GM18870 (cell line): ENCODE measurements at regions not wholly inside any gene's neighbourhood (a gene's known extent, or its start where the extent isn't known, plus 50 kb on each side); places are given as distances from the start of the nearest gene placed in this dataset.
"Not testable (repeated sequence)": the region's sequence is repeated elsewhere in the genome, so short reads cannot be mapped to it uniquely, and the experiment has no call there.

Experiments
- ATAC-seq: cut with Tn5 transposase; IDR thresholded peaks from one replicate; pipeline ENCODE4 v1.9.1; 2021; ENCODE audit warnings: moderate library complexity; ENCODE audit not compliant: unreplicated experiment

DNA sequence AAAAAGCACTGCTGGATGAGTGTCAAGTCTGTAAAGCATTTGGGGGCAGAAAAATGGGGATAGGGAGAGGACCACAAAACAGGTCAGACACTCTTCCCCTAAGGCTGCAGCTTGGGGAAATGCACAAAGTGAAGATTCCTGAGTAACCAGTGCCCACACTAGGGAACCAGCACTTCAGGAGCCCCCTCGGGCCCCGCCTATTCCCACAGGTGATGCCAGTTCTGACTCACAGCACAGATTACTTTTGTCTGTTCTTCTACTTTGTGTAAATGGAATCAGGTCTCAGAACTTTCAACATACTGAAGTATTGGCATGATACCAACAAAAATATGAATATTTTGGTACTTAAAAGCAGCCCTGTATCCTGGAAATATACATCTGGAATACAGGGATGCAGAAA is 112.5 kb downstream of the ADRA2C start:
- ATAC-seq: no peak

DNA sequence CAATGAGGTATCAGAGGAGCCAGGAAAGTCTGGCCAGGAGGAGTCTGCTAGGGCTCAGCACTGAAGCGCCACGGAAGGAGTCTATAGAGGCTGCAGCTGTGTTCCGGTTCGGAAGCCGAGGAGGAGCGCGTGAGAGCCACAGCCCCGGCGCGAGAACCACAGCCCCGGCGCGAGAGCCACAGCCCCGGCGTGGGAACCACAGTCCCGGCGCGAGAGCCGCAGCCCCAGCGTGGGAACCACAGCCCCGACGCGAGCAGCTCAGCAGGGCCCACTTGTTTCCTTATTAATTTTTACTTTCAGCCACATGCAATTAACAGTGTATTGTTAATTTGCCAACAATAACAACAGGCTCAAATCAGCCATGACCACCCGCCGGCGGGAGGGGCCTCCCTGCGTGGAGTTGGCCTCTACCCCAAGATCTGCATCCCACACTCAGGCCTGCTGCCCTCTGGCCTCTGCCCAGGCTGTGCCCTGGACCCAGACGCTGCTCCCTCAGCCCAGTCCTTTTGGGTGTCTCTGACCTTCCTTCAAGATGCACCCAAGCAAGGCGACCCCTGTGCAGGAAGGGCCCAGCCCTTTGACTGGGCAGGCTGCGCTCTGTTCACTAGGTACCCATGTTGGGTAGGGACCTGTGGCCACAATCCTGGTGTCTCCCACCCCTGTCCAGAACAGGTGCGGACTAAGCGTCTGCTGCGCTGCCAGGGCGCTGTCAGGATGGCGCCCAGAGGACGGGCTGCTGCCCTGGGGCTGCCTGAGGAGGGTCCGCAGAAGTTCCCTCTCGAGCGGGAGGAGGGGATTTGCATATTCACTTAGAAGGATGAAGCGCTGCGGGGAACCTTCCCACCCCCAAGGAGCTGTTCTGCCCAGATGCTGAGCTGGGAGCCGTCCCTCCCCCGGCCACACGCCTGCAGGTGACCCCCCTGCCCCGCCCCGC is 113.8 kb downstream of the ADRA2C start:
- no peak for ATAC-seq

DNA sequence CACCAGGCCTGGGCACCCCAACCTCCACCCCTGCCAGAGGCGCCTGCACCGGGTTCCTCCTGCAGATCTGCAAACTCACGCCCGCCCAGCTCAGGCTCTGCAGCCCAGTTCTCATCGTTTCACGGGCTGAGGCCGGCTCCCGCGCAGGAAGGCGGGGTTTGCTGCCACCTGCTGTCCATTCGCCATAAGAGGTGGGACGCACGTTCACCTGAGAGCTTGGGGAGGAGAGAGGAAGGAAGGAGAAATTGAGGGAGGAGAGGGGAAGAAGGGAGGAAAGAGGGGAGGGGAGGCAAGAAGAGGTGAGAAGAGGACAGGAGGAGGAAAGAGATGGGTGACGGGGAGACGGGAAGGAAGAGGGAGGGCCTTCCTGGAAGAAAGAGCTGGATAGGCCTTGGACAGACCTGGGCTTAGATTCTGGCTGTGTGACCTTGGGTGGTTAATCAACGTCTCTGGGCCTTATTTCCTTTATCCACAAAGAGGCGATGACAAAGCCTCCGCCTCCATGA is 114.5 kb downstream of the ADRA2C start:
- no peak for ATAC-seq

DNA sequence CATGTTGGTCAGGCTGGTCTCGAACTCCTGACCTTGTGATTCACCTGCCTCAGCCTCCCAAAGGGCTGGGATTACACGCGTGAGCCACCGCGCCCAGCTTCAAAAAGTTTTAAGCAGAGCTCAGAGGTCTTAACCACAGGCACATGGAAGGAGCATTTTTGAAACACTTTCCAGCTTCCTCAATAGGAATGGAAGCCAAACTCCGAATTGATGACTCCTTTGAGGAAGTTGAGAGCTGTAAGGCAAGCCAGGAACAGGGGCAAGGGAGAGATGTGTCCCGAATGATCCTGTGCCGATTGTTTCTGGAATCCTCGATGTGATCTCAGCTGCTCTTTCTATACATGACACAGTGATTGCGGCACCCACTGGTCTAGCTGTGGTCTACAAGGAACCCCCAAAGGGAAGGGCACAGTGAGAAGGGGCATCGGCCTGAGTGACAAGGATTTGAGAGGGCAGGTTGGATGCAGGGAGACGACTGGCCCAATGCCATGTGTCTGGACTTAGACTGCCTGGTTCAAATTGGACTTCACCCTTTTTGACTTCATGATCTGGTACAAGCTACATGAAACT is 116.2 kb downstream of the ADRA2C start:
- ATAC-seq: not testable (repeated sequence)

DNA sequence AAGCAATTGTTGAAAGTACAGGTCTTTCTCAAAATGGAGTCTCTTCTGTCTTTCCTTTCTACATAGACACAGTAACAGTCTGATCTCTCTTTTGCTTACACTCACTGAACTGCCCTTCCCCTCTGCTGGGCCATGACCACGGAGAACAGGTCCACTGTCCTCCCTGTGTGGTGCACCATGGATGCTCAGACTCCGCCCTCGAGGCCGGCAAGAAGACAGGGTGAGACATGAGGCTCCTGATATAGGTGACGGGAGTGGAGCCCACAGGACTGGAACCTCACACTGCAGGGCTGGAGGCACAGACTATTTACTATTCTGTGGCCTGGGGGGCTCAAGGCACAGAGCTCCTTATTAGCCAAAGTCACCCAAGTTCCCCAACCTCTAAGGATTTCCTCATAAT is 118.1 kb downstream of the ADRA2C start:
- ATAC-seq: not testable (repeated sequence)

DNA sequence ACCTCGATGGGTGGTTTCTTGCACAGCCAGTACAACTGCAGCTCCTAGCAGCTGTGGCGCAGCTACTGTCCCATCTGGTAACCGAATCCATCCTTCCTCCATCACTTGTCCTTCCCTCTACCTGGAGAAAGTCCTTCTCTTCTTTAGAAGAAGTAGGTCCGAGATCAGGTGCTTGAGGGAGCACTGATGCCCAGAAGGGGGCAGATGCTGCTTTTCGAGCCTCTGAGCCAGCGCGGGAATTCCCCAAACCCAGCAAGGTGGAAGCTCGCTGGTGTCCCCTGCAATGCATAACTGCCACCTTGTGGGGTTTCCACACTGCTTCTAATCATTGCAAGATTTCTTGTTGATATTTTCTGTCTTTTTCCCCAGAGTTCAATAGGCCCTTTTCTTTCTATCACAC is 127.4 kb downstream of the ADRA2C start:
- not testable (repeated sequence) for ATAC-seq

GRCh38 chr4:3894086-3894959 is 128.1 kb downstream of the ADRA2C start:
- ATAC-seq: not testable (repeated sequence)

- ATAC-seq: no peak
These were observed 130.3 kb downstream of the ADRA2C start for GRCh38 chr4:3896441-3896840.

DNA sequence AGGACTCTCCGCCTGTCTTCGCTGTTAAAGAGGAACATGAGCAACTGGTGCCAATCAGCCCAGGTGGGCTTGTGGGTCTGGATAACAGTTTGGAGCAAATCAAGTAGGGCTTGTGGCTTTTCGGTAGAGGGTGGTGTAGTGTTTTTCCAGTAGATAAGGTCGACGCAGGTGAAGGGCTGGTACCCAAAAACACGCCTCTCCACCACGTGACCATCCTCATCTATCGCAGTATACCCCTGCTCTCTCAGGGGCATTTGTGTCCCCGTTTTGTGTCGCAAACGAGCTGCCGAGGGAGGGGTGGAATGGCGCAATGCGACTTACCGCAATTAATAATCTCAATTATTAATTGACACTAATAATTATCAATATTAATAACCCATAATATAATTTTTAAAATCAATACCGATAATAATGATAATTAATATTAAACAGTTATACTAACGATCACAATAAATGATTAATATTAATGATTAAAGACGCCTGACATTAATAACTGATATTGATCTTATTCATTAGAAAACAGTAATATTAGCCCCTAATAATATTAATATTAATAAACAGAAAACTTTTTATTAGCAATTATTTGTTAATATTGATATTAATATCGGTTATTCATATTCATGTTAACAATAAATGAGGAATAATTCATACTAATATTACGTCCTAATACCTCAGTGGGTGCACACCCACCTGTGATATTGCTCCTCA is 130.8 kb downstream of the ADRA2C start:
- not testable (repeated sequence) for ATAC-seq

DNA sequence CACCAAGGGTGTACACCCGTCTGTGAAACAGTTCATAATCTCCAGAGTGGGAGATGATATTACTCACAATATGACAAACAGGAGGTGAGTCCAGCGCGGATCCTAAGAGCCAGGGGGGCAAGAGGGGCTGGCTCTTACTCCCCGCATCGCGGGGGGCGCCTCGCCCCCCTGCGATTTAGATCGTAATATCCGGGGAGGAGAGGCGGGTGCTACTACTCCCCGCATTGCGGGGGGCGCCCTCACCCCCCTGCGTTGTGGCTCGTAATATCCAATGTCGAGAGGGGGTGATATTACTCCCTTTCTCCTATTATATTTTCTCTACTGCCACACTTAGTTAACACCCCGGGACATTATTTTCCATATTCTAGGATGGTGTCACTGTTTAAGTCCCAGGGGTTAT is 131.9 kb downstream of the ADRA2C start:
- ATAC-seq: no peak

- ATAC-seq: not testable (repeated sequence)
These were observed 132.7 kb downstream of the ADRA2C start for GRCh38 chr4:3898928-3899327.

- ATAC-seq: not testable (repeated sequence)
These were observed 138.2 kb downstream of the ADRA2C start for GRCh38 chr4:3904264-3904955.

DNA sequence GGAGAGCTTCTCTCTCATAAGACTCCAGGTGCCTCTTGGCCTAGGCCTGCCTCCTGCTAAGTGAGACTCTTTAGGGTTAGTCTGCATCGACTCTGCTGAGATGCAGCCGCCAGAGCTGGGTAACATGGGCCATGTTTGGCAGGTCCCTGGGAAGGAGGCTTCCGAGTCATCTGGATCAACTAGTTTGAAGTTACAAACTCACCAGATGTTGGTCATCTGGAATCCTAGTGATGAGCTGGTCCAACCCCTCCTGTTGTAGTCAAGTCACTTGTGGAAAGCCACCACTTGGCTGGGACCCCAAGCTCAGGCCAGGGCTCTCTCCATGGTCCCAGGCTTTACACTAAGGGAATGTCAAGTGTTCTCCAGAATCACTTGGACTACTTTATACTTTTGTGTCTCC is 143.4 kb downstream of the ADRA2C start:
- not testable (repeated sequence) for ATAC-seq

DNA sequence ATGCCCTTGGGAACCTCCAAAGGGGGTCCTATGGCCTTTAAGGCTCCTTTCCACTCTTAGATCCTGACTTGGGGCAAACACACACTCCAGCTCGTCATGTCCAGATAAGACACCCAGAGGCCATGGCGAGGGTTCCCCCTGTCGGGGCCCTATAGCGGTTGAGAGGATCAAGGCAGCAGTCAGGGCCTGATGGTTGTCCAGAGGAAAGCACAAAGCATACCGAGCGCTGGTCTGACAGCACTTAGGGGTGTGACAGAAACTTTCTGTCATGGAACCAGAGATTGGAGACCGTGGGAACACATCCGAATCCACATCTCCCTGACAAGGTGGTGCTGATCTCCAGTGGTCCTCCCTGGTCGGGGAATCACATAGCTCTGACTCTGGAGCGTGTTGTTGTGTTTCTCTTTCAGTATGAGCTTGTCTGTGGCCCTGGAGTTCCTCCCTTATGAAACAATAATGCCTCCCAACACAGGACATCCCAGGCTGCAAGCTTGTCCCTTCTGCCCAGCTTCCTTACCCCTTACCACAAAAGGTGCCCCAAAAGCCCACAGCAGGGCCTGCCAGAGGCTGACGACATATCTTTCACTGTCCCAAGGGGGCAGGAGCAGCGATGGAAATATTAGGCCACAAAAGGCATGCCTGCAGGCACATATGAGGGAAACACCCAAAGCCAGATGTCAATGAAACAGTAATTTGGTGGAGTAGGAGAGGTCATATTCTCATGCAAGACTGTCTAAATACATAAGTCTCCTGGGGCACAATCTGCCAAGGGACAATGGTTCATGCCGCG is 144.2 kb downstream of the ADRA2C start:
- ATAC-seq: not testable (repeated sequence)

GRCh38 chr4:3911252-3911856 is 145.2 kb downstream of the ADRA2C start:
- ATAC-seq: no peak

- not testable (repeated sequence) for ATAC-seq
These were observed 148.3 kb downstream of the ADRA2C start for GRCh38 chr4:3914511-3914910.

DNA sequence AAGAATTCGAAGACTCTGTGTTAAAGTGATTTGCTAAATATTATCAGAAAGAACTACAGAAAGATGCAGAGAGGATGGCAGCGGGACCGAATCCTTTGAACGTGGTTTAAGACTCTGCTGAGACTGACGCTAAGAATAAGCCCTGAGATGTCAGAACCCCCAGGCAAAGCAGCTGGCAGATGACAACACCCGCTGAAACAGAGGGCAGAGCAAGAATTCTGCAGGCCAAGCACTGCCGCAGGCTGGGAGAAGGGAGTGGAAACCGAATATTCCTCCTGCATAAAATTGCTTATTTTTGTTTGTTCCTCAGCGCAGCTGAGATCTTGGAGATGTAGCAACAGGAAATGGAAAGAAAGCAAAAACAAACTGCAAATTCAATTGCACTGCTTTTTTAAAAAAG is 153.3 kb downstream of the ADRA2C start:
- not testable (repeated sequence) for ATAC-seq

DNA sequence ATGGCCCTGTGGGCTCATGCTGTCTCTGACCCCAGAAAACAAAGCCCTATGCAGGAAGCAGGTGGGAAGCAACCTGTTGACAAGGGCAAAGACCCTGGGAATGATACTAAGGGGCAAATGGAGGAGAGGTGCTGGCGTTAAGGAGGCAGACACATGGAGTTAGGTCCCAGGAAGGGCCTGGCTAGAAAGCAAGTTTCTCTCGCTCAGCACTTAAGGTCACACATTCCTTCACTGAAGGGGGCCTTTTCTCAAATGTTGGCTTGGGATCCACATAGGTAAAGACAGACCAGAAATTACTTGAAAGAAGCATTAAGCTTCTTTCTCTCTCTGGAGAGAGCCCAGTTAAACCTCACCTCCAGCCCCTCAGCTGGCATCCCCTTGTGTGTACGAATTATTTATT is 155.7 kb downstream of the ADRA2C start:
- ATAC-seq: not testable (repeated sequence)

DNA sequence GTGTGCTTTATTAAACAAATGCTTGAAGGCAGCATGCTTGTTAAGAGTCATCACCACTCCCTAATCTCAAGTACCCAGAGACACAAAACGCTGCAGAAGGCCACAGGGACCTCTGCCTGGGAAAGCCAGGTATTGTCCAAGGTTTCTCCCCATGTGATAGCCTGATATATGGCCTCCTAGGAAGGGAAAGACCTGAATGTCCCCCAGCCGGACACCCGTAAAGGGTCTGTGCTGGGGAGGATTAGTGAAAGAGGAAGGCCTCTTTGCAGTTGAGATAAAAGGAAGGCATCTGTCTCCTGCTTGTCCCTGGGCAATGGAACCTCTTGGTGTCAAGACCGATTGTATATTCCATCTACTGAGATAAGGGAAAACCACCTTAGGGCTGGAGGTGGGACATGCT is 159.7 kb downstream of the ADRA2C start:
- not testable (repeated sequence) for ATAC-seq
